GM18502 (cell line): ENCODE measurements at regions not wholly inside any gene's neighbourhood (a gene's known extent, or its start where the extent isn't known, plus 50 kb on each side); places are given as distances from the start of the nearest gene placed in this dataset.

Experiments
- ATAC-seq: cut with Tn5 transposase; IDR thresholded peaks from one replicate; pipeline ENCODE4 v1.9.1; 2021; ENCODE audit warnings: mild to moderate bottlenecking; ENCODE audit not compliant: unreplicated experiment, poor library complexity

DNA sequence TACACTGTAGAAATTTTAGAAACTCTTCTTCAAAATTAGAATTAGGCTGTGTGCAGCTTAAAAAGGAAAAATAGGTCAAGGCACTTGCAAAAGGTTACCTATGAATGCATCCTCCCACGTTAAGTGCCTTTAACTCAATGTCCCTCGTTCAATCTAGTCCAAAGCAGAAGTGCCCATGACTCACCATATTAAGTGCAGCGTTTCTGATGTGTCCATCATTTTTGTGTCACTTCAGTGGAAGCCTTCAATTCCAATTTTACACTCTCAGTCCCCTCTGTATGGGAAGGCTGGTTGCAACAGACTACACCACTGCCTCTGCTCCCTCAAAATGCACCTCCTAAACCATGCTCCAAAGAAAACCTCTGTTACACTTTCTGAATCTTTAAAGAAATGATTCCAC lies 53.4 kb downstream of the FOXB1 start:
- no peak for ATAC-seq

DNA sequence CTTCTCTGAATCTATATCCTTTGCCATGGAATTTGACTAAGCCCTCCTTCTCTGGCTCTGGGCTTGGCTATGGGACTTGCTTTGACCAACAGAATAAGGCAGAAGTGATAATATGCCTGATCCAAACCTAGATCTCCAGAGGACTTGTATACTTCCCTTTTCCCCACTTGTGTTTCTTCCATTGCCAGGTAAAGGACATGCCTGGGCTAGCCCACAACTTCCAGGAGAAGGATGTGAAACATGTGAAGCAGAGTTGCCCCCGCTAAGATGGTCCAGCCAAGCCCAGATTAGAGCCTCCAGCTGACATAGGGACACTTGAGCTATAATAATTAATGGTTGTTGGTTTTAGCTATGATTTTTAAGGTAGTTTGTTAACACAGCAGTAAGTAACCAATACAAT lies 55.1 kb downstream of the FOXB1 start:
- ATAC-seq = no peak

DNA sequence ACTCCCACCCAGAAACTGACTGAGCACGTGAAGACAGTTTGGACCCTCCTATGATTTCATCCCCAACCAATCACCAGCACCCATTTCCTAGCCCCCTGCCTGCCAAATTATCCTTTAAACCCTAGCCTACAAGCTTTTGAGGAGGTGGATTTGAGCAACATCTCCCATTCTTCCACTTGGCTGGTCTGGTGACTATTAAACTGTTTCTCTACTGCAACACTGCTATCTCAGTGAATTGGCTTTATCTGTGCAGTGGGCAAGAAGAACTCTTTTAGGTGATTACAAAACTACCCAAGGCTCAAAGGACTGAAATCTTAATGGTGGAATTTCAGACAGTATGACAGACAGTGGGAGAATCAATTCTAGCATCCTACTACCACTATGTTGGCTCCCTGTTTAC lies 57.6 kb downstream of the FOXB1 start:
- no peak for ATAC-seq

GRCh38 chr15:60062826-60063225 lies 58.7 kb downstream of the FOXB1 start:
- no peak for ATAC-seq

- ATAC-seq = no peak
Measured at GRCh38 chr15:60065951-60066350, 61.8 kb downstream of the FOXB1 start.

DNA sequence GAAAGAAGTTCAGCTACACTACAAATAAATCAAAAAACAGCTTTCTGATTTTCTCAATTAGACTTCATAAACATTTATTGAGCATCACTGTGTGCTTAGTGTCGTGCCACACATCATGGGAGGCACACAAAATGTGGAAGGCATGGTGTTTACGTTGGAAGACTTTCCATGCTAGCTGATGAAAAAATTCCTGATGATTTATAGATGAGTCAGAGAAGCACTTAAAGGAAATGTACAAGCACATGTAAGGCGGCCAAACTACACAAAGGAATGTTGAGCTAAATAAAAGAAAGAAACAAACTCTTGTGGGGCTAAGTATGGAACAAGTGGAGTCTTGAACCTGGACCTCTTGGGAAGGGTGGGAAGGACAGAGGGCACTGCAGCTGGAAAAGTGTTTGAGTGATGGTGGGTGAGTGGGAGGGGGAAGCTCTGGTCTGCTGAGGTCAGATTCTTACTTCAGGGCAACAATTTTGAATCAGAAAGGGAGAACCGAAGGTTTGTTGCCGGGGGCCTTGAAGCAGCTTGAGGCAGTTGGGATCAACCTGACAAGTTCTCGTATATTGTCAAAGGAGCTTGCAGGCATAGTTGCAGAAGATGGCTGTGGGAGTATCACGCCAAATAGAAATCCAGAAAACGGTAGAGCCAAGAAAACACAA lies 66.9 kb downstream of the FOXB1 start:
- no peak for ATAC-seq

- ATAC-seq = no peak
Measured at GRCh38 chr15:60072826-60073465, 68.8 kb downstream of the FOXB1 start.

DNA sequence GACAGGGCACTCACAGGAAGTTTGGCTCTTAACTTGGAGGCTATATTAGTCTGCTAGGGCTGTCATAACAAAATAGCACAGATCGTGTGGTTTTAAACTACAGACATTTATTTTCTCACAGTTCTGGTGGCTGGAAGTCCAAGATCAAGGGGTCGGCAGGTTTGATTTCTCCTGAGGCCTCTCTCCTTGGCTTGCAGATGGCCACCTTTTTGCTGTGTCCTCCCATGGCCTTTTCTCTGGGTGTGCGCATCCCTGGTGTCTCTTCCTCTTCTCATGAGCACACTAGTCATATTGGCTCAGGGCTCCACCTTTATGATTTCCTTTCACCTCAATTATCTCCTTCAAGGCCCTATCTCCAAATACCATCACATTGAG lies 69.3 kb downstream of the FOXB1 start:
- no peak for ATAC-seq

DNA sequence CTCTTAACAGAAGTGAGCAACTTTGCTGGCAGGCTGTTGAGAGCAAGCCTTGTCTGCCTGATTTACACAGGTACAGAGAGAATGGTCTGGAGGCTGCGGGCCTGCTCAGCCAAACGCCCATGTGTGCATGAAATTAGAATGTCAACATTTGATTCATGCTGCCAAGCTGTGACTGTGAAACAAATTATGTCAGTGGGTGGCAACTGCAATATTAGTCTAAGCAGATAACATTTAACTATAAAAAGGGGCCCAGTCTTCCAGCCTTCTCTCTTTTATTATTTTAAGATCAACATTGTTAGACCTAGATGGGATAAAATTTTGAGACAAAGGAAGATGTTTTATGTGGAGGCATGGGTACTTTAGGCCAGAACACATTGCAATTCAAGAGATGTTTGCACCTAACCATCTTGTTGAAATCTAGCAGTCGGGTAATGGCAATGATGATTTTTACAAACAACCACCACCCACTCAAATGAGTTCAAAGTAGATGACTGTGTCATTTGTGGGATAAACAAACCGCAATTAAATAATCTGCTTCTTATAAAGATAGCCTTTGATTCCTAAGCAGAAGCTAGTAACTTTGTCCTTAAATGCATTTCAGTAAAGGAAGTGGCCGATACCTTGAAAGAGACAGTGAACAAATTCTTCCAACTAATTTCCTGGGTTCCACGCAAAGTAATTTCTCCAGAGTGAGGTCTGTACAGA lies 70.2 kb downstream of the FOXB1 start:
- no peak for ATAC-seq

GRCh38 chr15:60076045-60076444 lies 71.9 kb downstream of the FOXB1 start:
- ATAC-seq = no peak

GRCh38 chr15:60076582-60077276 lies 72.6 kb downstream of the FOXB1 start:
- no peak for ATAC-seq

DNA sequence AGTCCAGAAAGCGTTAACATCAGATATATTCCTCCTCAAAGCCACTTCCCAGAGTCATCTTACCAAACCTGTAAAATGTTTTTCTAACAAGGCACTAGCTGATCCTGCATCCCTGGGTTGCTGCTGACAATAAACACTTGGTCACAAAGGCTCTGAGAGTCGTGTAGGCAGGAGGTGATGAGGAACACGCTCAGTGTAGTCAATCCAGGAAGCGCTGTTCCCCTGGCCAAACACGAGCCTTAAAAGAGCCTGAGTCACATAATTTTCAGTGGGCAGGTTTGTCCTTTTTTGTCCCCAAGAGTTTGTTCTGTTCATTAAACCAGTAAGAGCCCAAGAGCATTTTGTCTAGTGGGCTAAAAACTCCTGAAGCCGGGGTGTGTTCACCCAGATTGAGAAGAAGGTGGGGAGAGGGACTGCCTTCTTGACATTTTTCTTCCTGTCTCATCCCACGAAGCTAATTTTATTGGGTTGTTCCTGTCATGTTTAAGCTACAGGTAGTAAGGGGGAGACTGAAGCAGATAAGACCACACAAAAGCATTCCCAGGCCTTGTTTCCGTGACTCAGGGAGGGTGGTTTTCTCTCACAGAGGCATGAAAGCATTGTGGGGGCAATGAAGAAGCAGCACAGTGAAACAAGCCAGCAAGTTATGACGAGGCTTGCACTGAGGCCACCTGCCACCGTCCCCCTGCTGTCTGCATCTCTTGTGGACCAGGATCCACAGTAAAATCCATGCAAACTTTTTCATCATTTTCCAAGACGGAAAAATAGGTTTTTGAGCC lies 73.7 kb downstream of the FOXB1 start:
- no peak for ATAC-seq

GRCh38 chr15:60079210-60079609 lies 75.1 kb downstream of the FOXB1 start:
- no peak for ATAC-seq

DNA sequence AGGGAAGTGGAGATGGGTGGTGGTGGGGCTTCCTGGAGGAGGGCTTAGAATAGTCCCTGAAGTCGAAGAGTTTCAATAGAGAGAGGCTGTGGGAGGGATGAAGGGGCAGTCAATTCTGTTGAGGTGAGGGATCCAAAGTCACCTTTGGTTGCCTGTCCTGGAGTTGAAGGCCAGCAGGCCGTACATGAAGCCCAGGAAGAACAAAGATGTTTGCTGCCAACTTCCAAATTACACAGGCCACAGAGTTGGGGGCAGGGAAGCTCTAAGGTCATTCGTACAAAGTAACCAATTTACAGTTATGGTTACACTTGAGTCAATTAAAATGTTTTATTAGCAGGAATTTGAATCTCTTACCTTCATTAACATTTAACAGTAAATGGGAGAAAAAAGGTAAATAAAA lies 77.9 kb downstream of the FOXB1 start:
- ATAC-seq = no peak

- ATAC-seq = no peak
Measured at GRCh38 chr15:60083318-60083717, 79.2 kb downstream of the FOXB1 start.

DNA sequence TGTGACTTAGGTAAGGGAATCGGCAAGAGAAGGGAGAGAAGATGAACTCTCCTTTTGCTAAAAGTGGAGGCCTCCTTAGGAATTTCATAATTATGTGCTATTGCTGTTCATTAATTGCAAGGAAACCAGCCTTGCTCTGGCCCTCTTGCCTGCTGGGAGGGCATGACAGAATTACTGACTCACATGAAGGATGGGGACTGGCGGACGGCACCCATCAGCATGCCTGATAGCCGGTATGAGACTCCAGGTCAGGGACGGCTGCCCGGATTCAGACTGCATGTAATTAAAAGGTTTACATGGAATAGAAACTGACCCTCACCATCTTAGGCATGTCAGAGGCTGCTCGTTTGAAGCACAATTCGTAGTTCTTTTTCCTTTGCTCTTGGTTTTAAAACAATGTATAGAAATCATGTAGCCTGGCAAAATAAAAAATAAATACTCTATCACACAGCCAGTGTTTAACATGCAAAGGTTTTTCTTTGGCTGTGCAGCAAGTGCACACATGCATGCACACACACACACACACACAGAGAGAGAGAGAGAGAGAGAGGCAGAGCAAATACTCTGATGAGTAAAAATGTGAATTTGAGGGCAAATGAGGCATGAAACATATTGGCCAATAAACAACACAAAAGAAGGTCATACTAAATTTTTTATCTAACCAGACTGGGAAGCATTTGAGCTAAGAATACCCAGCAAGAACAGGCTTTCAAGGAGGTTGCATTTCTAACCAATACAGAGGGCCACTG lies 82.7 kb downstream of the FOXB1 start:
- ATAC-seq = no peak

GRCh38 chr15:60087561-60087960 lies 83.5 kb downstream of the FOXB1 start:
- no peak for ATAC-seq

DNA sequence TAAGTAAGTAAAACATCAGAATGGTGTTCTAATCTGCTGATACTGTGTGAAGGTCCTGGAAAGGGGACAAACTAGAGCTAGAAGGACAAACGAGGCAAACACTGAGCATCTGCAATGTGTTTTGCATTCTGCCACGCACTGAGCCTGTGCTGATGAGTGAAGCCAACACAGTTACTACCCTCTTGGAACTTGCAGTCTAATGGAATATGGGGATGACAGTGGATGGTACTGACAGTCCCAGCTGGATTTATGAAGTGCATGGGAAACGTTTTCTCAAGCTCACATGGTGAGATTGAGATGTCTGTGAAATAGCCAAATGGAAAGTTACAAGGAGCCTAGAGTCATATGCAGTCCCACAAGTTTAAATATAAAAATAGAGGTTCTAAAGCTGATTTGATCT lies 86.6 kb downstream of the FOXB1 start:
- no peak for ATAC-seq

GRCh38 chr15:60091157-60091556 lies 87.0 kb downstream of the FOXB1 start:
- no peak for ATAC-seq

DNA sequence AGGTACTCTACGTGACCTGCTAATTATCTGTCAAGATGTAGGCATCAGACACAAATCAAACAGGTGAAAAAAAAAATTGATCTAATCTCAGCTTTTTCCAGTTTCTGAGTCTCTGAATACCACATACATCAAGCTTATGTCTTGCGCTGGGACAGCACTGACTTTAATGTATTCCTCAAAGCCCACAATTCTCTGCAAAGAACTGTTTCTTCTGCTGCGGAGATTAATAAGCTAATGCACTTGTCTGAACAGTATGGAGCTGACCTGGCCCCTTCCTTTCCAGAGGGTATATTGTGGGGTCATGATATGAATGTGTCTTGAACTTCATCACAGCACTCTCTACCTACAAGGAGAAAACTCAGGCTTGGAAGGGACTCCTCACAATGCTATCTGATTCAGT lies 87.8 kb downstream of the FOXB1 start:
- no peak for ATAC-seq
